HCT116 (cell line): ENCODE measurements at regions not wholly inside any gene's neighbourhood (a gene's known extent, or its start where the extent isn't known, plus 50 kb on each side); places are given as distances from the start of the nearest gene placed in this dataset.

Source experiments
- ATAC-seq: fragments of 200-7000 bp; cut with Tn5 transposase; 2 replicates; pipeline ENCODE4 v1.9.1; 2020; ENCODE audit warnings: mild to moderate bottlenecking, moderate library complexity
- BruUV-seq: library from RNA; stranded (reverse); fragments of 400-500 nt; replicated peaks from 2 replicates; lab custom pipeline; 2021; lab: Mats Ljungman, UMichigan
- CTCF ChIA-PET: fragments of 300-600 bp; sonication (Branson Sonifier 250); formaldehyde crosslinking; loops from one replicate; lab custom pipeline; 2021; ENCODE audit warnings: antibody characterized with exemption; lab: Charles Lee
- POLR2A ChIA-PET: fragments of 300-600, 350-600 bp; sonication (Branson Sonifier 250); formaldehyde crosslinking; loops from one replicate; lab custom pipeline; 2021; ENCODE audit warnings: antibody characterized with exemption; lab: Charles Lee
- RAD21 ChIA-PET, 2 experiments: fragments of 300-600 bp; sonication (Branson Sonifier 250); formaldehyde crosslinking; loops; one replicate each; lab custom pipeline; 2023; ENCODE audit warnings: low total read pairs in 2 of 2; ENCODE audit not compliant: uncharacterized antibody in 2 of 2, unreplicated experiment in 2 of 2, low non-redundant PET in 1 of 2; lab: Charles Lee
- DNase-seq: peaks from one replicate; pipeline ENCODE4 v3.0.0-alpha.2; 2010; ENCODE audit warnings: low read depth, low spot score
- H2AFZ ChIP-seq: fragments of 200-600 bp; shearing (Covaris generic), sonication (generic); 2 replicates; pipeline ENCODE4 v1.6.1; 2017; ENCODE audit warnings: low read depth, mixed run types, mixed read lengths, antibody characterized with exemption, low read length; ENCODE audit not compliant: poor library complexity, severe bottlenecking
- H3K27ac ChIP-seq: 2 replicates; pipeline ENCODE4 v1.5.1; 2012; ENCODE audit warnings: low read depth, low read length
- H3K27me3 ChIP-seq: fragments of 200-600 bp; sonication (generic); 2 replicates; pipeline ENCODE4 v1.6.1; 2016; ENCODE audit warnings: mixed run types, low read length, mixed read lengths; ENCODE audit not compliant: insufficient read depth
- H3K36me3 ChIP-seq, 2 experiments: fragments of 200-500 bp in 1 of 2; fragments of 200-600 bp in 1 of 2; sonication (Bioruptor generic) in 1 of 2; sonication (generic) in 1 of 2; 2 replicates each; pipeline versions ENCODE4 v1.5.1 to v1.6.1; 2014 to 2016; ENCODE audit warnings: low read length in 2 of 2, inconsistent platforms in 1 of 2, mixed read lengths in 1 of 2, mixed run types in 1 of 2; ENCODE audit not compliant: insufficient read depth in 2 of 2, control insufficient read depth in 1 of 2
- H3K4me1 ChIP-seq, 2 experiments: fragments of 200-600 bp in 1 of 2; sonication (generic) in 1 of 2; 2 replicates each; pipeline versions ENCODE4 v1.5.1 to v1.6.1; 2012 to 2017; ENCODE audit warnings: low read length in 2 of 2, inconsistent platforms in 1 of 2, mild to moderate bottlenecking in 1 of 2, mixed read lengths in 1 of 2, mixed run types in 1 of 2, moderate library complexity in 1 of 2; ENCODE audit not compliant: insufficient read depth in 2 of 2, control insufficient read depth in 1 of 2
- H3K4me2 ChIP-seq: fragments of 200-600 bp; sonication (generic); 2 replicates; pipeline ENCODE4 v1.6.1; 2017; ENCODE audit warnings: mixed run types, low read length, mixed read lengths
- H3K4me3 ChIP-seq, 2 experiments: fragments of 200-600 bp in 1 of 2; sonication (generic) in 1 of 2; replicated peaks in 1 of 2; 2 replicates each; pipeline ENCODE4 v1.5.1; 2011 to 2016; ENCODE audit warnings: low read length in 2 of 2, control low read depth in 1 of 2, low read depth in 1 of 2, mild to moderate bottlenecking in 1 of 2, mixed read lengths in 1 of 2, mixed run types in 1 of 2
- H3K79me2 ChIP-seq: fragments of 200-600 bp; sonication (generic); 2 replicates; pipeline ENCODE4 v1.6.1; 2017; ENCODE audit warnings: mild to moderate bottlenecking, mixed run types, low read length, moderate library complexity, mixed read lengths; ENCODE audit not compliant: insufficient read depth
- H3K9ac ChIP-seq: fragments of 200-600 bp; sonication (generic); 2 replicates; pipeline ENCODE4 v1.6.1; 2016; ENCODE audit warnings: low read length, mixed read lengths
- H3K9me2 ChIP-seq: fragments of 200-600 bp; sonication (generic), shearing (Covaris generic); 2 replicates; pipeline ENCODE4 v1.6.1; 2017; ENCODE audit warnings: mixed run types, mild to moderate bottlenecking, moderate library complexity; ENCODE audit not compliant: insufficient read depth
- H3K9me3 ChIP-seq, 2 experiments: fragments of 200-500 bp in 1 of 2; fragments of 200-600 bp in 1 of 2; sonication (Bioruptor generic) in 1 of 2; sonication (generic) in 1 of 2; 2 replicates each; pipeline ENCODE4 v1.6.1; 2014 to 2017; ENCODE audit warnings: low read length in 2 of 2, mixed read lengths in 2 of 2, inconsistent platforms in 1 of 2, low read depth in 1 of 2, mild to moderate bottlenecking in 1 of 2, mixed run types in 1 of 2, moderate library complexity in 1 of 2; ENCODE audit not compliant: control insufficient read depth in 1 of 2, insufficient read depth in 1 of 2
- H4K20me1 ChIP-seq: fragments of 200-600 bp; sonication (generic), shearing (Covaris generic); 2 replicates; pipeline ENCODE4 v1.6.1; 2017; ENCODE audit warnings: mixed run types, mild to moderate bottlenecking, moderate library complexity; ENCODE audit not compliant: insufficient read depth
- ATF3 ChIP-seq: IDR thresholded peaks from 2 replicates; pipeline ENCODE4 v1.6.1; 2012
- CBX3 ChIP-seq: IDR thresholded peaks from 2 replicates; pipeline ENCODE4 v1.6.1; 2012; ENCODE audit warnings: low read depth
- CEBPB ChIP-seq: IDR thresholded peaks from 2 replicates; pipeline ENCODE4 v1.6.1; 2012; ENCODE audit warnings: low read depth
- EGR1 ChIP-seq: IDR thresholded peaks from 2 replicates; pipeline ENCODE4 v1.6.1; 2012; ENCODE audit warnings: low read depth
- ELF1 ChIP-seq: IDR thresholded peaks from 2 replicates; pipeline ENCODE4 v1.6.1; 2012; ENCODE audit warnings: low read depth, borderline replicate concordance
- EZH2 ChIP-seq: fragments of 200-600 bp; sonication (generic); IDR thresholded peaks from 2 replicates; pipeline ENCODE4 v1.6.1; 2017; ENCODE audit warnings: antibody characterized with exemption, mixed run types
- EZH2phosphoT487 ChIP-seq: fragments of 200-600 bp; IDR thresholded peaks from 2 replicates; pipeline ENCODE4 v1.6.1; 2018; ENCODE audit warnings: antibody characterized with exemption, borderline replicate concordance
- JUND ChIP-seq: IDR thresholded peaks from 2 replicates; pipeline ENCODE4 v1.6.1; 2012
- MAX ChIP-seq: IDR thresholded peaks from 2 replicates; pipeline ENCODE4 v1.6.1; 2012
- POLR2A ChIP-seq: IDR thresholded peaks from 2 replicates; pipeline ENCODE4 v1.7.0; 2011; ENCODE audit warnings: borderline replicate concordance; ENCODE audit not compliant: insufficient read depth, insufficient read length; ENCODE audit errors: extremely low read depth
- REST ChIP-seq: IDR thresholded peaks from 2 replicates; pipeline ENCODE4 v1.6.1; 2012; ENCODE audit warnings: low read depth
- SIN3A ChIP-seq: IDR thresholded peaks from 2 replicates; pipeline ENCODE4 v1.6.1; 2012; ENCODE audit warnings: low read depth
- SP1 ChIP-seq: IDR thresholded peaks from 2 replicates; pipeline ENCODE4 v1.6.1; 2012; ENCODE audit warnings: low read depth
- SRF ChIP-seq: IDR thresholded peaks from 2 replicates; pipeline ENCODE4 v1.6.1; 2012; ENCODE audit warnings: low read depth
- YY1 ChIP-seq: IDR thresholded peaks from 2 replicates; pipeline ENCODE4 v1.6.1; 2011; ENCODE audit warnings: low read length, low read depth, moderate library complexity, mild to moderate bottlenecking; ENCODE audit not compliant: insufficient replicate concordance; ENCODE audit errors: extremely low read depth
- ZFX ChIP-seq: fragments of 450-650 bp; IDR thresholded peaks from 2 replicates; pipeline ENCODE4 v1.6.1; 2017
- ZNF274 ChIP-seq: fragments of 200-500 bp; sonication (Bioruptor generic); IDR thresholded peaks from 2 replicates; pipeline ENCODE4 v1.6.1; 2014; ENCODE audit warnings: mild to moderate bottlenecking, low read depth, low read length, inconsistent platforms
- intact Hi-C: fragments of 100-400 bp; cut with micrococcal nuclease; formaldehyde crosslinking; loops from 2 replicates; pipeline ENCODE4 v1.10.0; 2022

GRCh38 chr1:96388421-96389310, 332.9 kb upstream of the PTBP2 start:
- DNase-seq (no peak), ATAC-seq (no peak)
- no peak overlapping the region for H2AFZ ChIP-seq
- H3K79me2 ChIP-seq: no peaks in the 10 kb centered on the region
- no peaks in the 10 kb centered on the region for H3K27me3 ChIP-seq
- BruUV-seq: no TSS peak
- no peaks in the 10 kb centered on the region for H4K20me1 ChIP-seq
- RAD21 ChIA-PET: no interaction called here
- H3K4me1 ChIP-seq: no peaks in the 10 kb centered on the region
- POLR2A ChIA-PET: no interaction called here
- no peak for TF ChIP-seq ZFX
- TF ChIP-seq ATF3: no peak
- no peak for TF ChIP-seq SRF
- no peaks in the 10 kb centered on the region for H3K36me3 ChIP-seq
- no peak overlapping the region for H3K4me2 ChIP-seq
- H3K9me2 ChIP-seq: no peaks in the 10 kb centered on the region
- CTCF ChIA-PET: no interaction called here
- intact Hi-C loops: no loop called here
- H3K27ac ChIP-seq: no peak overlapping the region
- H3K9ac ChIP-seq: no peak overlapping the region
- no peaks in the 10 kb centered on the region for H3K9me3 ChIP-seq
- no peak overlapping the region for H3K4me3 ChIP-seq

- no peak overlapping the region for H3K27ac ChIP-seq
- ATAC-seq (no peak), DNase-seq (no peak)
- CTCF ChIA-PET: no interaction called here
- BruUV-seq: no TSS peak
- no peaks in the 10 kb centered on the region for H3K9me2 ChIP-seq
- no peak overlapping the region for H3K9ac ChIP-seq
- no peak overlapping the region for H3K4me2 ChIP-seq
- intact Hi-C loops: no loop called here
- POLR2A ChIA-PET: interaction anchor here (0.5 kb wide), 1 partner anchor 32 kb away, joined by 3 read pairs; no protein-coding TSS in a partner anchor
- RAD21 ChIA-PET: no interaction called here
- H3K4me1 ChIP-seq: no peaks in the 10 kb centered on the region
- H3K27me3 ChIP-seq: no peaks in the 10 kb centered on the region
- no peaks in the 10 kb centered on the region for H3K36me3 ChIP-seq
- H4K20me1 ChIP-seq: no peaks in the 10 kb centered on the region
- no peaks in the 10 kb centered on the region for H3K79me2 ChIP-seq
- H3K9me3 ChIP-seq: no peaks in the 10 kb centered on the region
- H2AFZ ChIP-seq: no peak overlapping the region
- no peak overlapping the region for H3K4me3 ChIP-seq
- TF ChIP-seq EGR1 (no peak), ELF1 (no peak), CEBPB (no peak), CBX3 (no peak), MAX (no peak), EZH2 (no peak), EZH2phosphoT487 (no peak), ZNF274 (no peak), REST (no peak), ZFX (no peak), SRF (no peak), ATF3 (no peak), POLR2A (no peak), SP1 (no peak), YY1 (no peak), JUND (no peak), SIN3A (no peak)
Measured at GRCh38 chr1:96400089-96400488, 321.5 kb upstream of the PTBP2 start.
